Adrenal gland (tissue), 9 donors: ENCODE measurements at regions not wholly inside any gene's neighbourhood (a gene's known extent, or its start where the extent isn't known, plus 50 kb on each side); places are given as distances from the start of the nearest gene placed in this dataset.

Source experiments
- DNase-seq, 7 donors: peaks; one replicate each; pipeline ENCODE4 v3.0.0-alpha.2; 2019 to 2020
- H3K27ac ChIP-seq, 5 donors: fragments of 200-600 bp; sonication (generic) in 4 of 5; 1 replicate in 3 of 5; 2 replicates in 2 of 5; pipeline versions ENCODE4 v1.5.1 to v1.8.0; 2016 to 2020; ENCODE audit warnings: mild to moderate bottlenecking in 1 of 5
- H3K27me3 ChIP-seq: fragments of 200-600 bp; 2 replicates; pipeline ENCODE4 v1.8.0; 2021
- H3K36me3 ChIP-seq, 2 donors: fragments of 200-600 bp; replicated peaks in 1 of 2; 1 replicate in 1 of 2; 2 replicates in 1 of 2; pipeline versions ENCODE4 v1.5.1 to v1.8.0; 2018 to 2022
- H3K4me1 ChIP-seq, 2 donors: fragments of 200-600 bp; replicated peaks in 1 of 2; 1 replicate in 1 of 2; 2 replicates in 1 of 2; pipeline versions ENCODE4 v1.5.1 to v1.8.0; 2018 to 2021
- H3K4me3 ChIP-seq, 4 donors: fragments of 200-600 bp; sonication (generic) in 3 of 4; one replicate each; pipeline ENCODE4 v1.5.1; 2016 to 2018
- H3K9me3 ChIP-seq, 3 donors: fragments of 200-600 bp; sonication (generic) in 1 of 3; replicated peaks in 1 of 3; 1 replicate in 2 of 3; 2 replicates in 1 of 3; pipeline versions ENCODE4 v1.5.1 to v1.8.0; 2016 to 2021
- CTCF ChIP-seq, 6 experiments: fragments of 450-650 bp in 4 of 6; fragments of 200-600 bp in 2 of 6; sonication (generic) in 1 of 6; IDR thresholded peaks; 1 replicate in 5 of 6; 2 replicates in 1 of 6; pipeline versions ENCODE4 v1.5.1 to v1.8.0; 2016 to 2021; ENCODE audit warnings: antibody characterized with exemption in 6 of 6, mild to moderate bottlenecking in 2 of 6, moderate library complexity in 1 of 6
- POLR2A ChIP-seq, 2 donors: fragments of 450-650 bp; IDR thresholded peaks; one replicate each; pipeline ENCODE4 v1.6.1; 2017; ENCODE audit warnings: antibody characterized with exemption in 2 of 2, mild to moderate bottlenecking in 2 of 2, moderate library complexity in 1 of 2
- WGBS, 4 donors: extraction: QIAGEN DNeasy Blood & Tissue Kit in 2 of 4; methylation state at CpG; one replicate each; pipeline versions ENCODE4 v1.1.5 to v1.1.7; 2013 to 2017; 5-methylcytosine and 5-hydroxymethylcytosine counted together
- intact Hi-C, 2 donors: fragments of 100-400 bp; cut with DNase I; formaldehyde crosslinking; loops; one replicate each; pipeline versions ENCODE4 v1.14.1 to v1.15.0; 2022 to 2023
- donor health status: healthy with polysubstance abuse.
- donor health status: Bipolar disorder and iron deficiency.
- donor health status: DM: yes; HTN: yes; CAD: no.
- donor health status: DM: no; HTN: no; CAD: no.
- donor health status: DM: no; HTN: no; CAD: no.

DNA sequence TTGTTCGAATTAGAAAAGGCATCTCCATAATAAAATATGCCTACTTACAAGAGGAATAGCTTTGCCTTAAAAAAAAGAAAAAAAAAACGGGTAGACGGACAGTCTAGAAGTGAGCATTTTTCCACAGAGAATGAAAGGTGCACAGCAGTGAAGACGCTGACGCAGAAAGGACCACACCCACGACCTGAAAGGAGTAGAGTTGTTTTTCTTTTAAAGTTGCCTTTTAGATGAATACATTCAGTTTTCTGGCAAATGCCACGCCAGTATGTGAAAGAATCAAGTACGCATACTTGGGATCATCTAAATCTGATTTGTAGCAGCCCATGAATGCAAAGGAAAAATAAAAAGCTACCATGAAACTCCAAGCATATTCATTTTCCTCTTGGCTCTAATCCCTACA is 809.2 kb upstream of the SOX11 start:
- Histone ChIP-seq H3K36me3 (no peaks in the 10 kb centered on the region), H3K27me3 (no peaks in the 10 kb centered on the region), H3K27ac (no peak overlapping the region), H3K4me1 (no peaks in the 10 kb centered on the region), H3K4me3 (no peak overlapping the region), H3K9me3 (no peaks in the 10 kb centered on the region)
- WGBS, 4 donors = 62 to 73% (median 66%) methylated on average over 8 of the region's 8 CpGs
- DNase-seq = no peak
- intact Hi-C loops = no loop called here
- no peak for TF ChIP-seq CTCF (IDR thresholded peaks at IDR 0.05)
- no peak for TF ChIP-seq POLR2A (IDR thresholded peaks at IDR 0.05)

DNA sequence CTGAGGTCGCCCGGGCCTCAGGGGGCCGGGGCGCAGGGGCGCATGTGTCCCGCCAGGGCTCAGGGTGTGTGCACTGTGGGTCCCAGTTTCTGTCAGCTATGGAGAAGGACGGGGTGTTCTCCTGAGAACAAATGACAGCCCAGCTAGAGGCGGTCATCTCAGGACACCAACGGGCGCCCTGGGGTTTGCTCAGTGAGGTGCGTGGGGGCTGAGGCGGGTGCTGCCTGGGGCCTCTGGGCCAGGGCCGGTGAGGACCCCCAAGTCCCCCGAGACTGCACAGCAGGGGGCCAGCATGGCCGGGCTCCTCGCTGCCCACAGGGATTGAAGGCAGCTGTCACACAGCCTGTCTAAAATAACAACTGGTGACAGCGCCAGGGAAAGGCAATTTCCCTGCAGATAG is 808.8 kb upstream of the SOX11 start:
- no peaks in the 10 kb centered on the region for H3K4me1 ChIP-seq
- intact Hi-C loops = no loop called here
- TF ChIP-seq POLR2A (IDR thresholded peaks at IDR 0.05) (no peak), CTCF (IDR thresholded peaks at IDR 0.05) (no peak)
- H3K27me3 ChIP-seq = no peaks in the 10 kb centered on the region
- H3K9me3 ChIP-seq = no peaks in the 10 kb centered on the region
- 79 to 88% (median 83%) methylated on average over 9 to 17 of the region's 17 CpGs for whole genome bisulfite sequencing, 4 donors
- H3K27ac ChIP-seq = no peak overlapping the region
- no peak overlapping the region for H3K4me3 ChIP-seq
- H3K36me3 ChIP-seq = no peaks in the 10 kb centered on the region
- no peak for DNase-seq

GRCh38 chr2:4884117-4884571 is 808.0 kb upstream of the SOX11 start:
- intact Hi-C loops = no loop called here
- no peak for TF ChIP-seq CTCF (IDR thresholded peaks at IDR 0.05)
- TF ChIP-seq POLR2A (IDR thresholded peaks at IDR 0.05) = no peak
- Histone ChIP-seq H3K4me3 (no peak overlapping the region), H3K4me1 (no peaks in the 10 kb centered on the region), H3K27ac (no peak overlapping the region), H3K9me3 (no peaks in the 10 kb centered on the region), H3K36me3 (no peaks in the 10 kb centered on the region), H3K27me3 (no peaks in the 10 kb centered on the region)
- 89 to 98% (median 93%) methylated on average over 6 to 25 of the region's 25 CpGs for WGBS, 4 donors
- no peak for DNase-seq

DNA sequence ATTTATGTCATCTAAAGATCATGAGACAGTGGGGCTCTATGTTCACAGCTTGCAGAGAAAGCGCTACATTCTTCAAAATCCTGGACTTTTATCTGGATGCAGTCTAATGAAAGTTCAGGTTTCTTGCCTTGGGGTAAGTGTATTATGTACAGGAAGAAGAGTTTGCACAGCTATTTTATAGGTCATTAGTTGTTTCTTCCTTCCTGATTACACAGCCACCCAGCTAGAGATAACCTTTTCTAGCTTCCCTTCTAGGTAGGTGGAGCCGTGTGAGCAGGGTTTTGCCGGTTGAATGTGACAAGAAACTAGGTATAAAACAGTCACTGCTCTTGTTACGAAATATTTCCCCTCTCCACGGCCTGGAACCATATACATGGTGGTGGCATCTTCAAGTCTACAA is 800.8 kb upstream of the SOX11 start:
- no peaks in the 10 kb centered on the region for H3K4me1 ChIP-seq
- no peak for DNase-seq
- H3K27me3 ChIP-seq = no peaks in the 10 kb centered on the region
- 60 to 67% (median 63%) methylated on average over 5 of the region's 5 CpGs for WGBS, 4 donors
- no peak overlapping the region for H3K4me3 ChIP-seq
- H3K27ac ChIP-seq = no peak overlapping the region
- TF ChIP-seq CTCF (IDR thresholded peaks at IDR 0.05) (no peak), POLR2A (IDR thresholded peaks at IDR 0.05) (no peak)
- no peaks in the 10 kb centered on the region for H3K9me3 ChIP-seq
- intact Hi-C loops = no loop called here
- H3K36me3 ChIP-seq = no peaks in the 10 kb centered on the region
